B cell (primary cell): ENCODE measurements at regions not wholly inside any gene's neighbourhood (a gene's known extent, or its start where the extent isn't known, plus 50 kb on each side); places are given as distances from the start of the nearest gene placed in this dataset.

Experiments used
- ATAC-seq: fragments of 200-7000 bp; cut with Tn5 transposase; one replicate; pipeline ENCODE4 v1.10.0; 2021; ENCODE audit warnings: low read depth, mild to moderate bottlenecking, moderate number of reproducible peaks, moderate library complexity
- CTCF ChIA-PET: fragments of 350-600 bp; sonication (Branson Sonifier 250); formaldehyde crosslinking; loops from one replicate; lab custom pipeline; 2021; ENCODE audit warnings: antibody characterized with exemption, inconsistent platforms; lab: Charles Lee
- POLR2A ChIA-PET: fragments of 350-600 bp; sonication (Branson Sonifier 250); formaldehyde crosslinking; loops from one replicate; lab custom pipeline; 2021; ENCODE audit warnings: antibody characterized with exemption; lab: Charles Lee
- DNase-seq: peaks from one replicate; pipeline ENCODE4 v3.0.0; 2013
- H2AFZ ChIP-seq: 2 replicates; pipeline ENCODE4 v1.6.1; 2012; ENCODE audit warnings: mild to moderate bottlenecking, low read depth, low read length; ENCODE audit not compliant: insufficient read depth, poor library complexity, severe bottlenecking
- H3K27ac ChIP-seq, 2 donors: 1 replicate in 1 of 2; 2 replicates in 1 of 2; pipeline ENCODE4 v1.5.1; 2012 to 2013; ENCODE audit warnings: low read length in 2 of 2, mild to moderate bottlenecking in 2 of 2, moderate library complexity in 1 of 2
- H3K27me3 ChIP-seq, 4 experiments: fragments of 200-600 bp in 1 of 4; sonication (generic) in 1 of 4; replicated peaks in 1 of 4; 1 replicate in 2 of 4; 2 replicates in 2 of 4; pipeline versions ENCODE4 v1.6.1 to v1.7.0; 2013 to 2016; ENCODE audit warnings: low read length in 3 of 4, mild to moderate bottlenecking in 2 of 4, mixed read lengths in 1 of 4, moderate library complexity in 1 of 4; ENCODE audit not compliant: insufficient read depth in 4 of 4, control insufficient read depth in 3 of 4; ENCODE audit errors: control extremely low read depth in 1 of 4
- H3K36me3 ChIP-seq, 2 experiments: replicated peaks in 1 of 2; 1 replicate in 1 of 2; 2 replicates in 1 of 2; pipeline versions ENCODE4 v1.6.1 to v1.7.1; 2013; ENCODE audit warnings: low read length in 1 of 2; ENCODE audit not compliant: insufficient read depth in 2 of 2, control insufficient read depth in 1 of 2; ENCODE audit errors: control extremely low read depth in 1 of 2, extremely low read depth in 1 of 2
- H3K4me1 ChIP-seq, 2 donors: fragments of 200-600 bp in 1 of 2; sonication (generic) in 1 of 2; 1 replicate in 1 of 2; 2 replicates in 1 of 2; pipeline versions ENCODE4 v1.5.1 to v1.6.1; 2013 to 2017; ENCODE audit warnings: low read length in 2 of 2; ENCODE audit not compliant: control insufficient read depth in 2 of 2, insufficient read depth in 2 of 2
- H3K4me2 ChIP-seq: replicated peaks from 2 replicates; pipeline ENCODE3; 2012; ENCODE audit warnings: mild to moderate bottlenecking, low read depth, low read length; ENCODE audit not compliant: poor library complexity, severe bottlenecking
- H3K4me3 ChIP-seq, 5 experiments: fragments of 200-600 bp in 1 of 5; sonication (generic) in 1 of 5; 1 replicate in 3 of 5; 2 replicates in 2 of 5; pipeline versions ENCODE4 v1.5.1 to v1.7.0; 2011 to 2016; ENCODE audit warnings: low read length in 4 of 5, mild to moderate bottlenecking in 4 of 5, low read depth in 2 of 5, control low read depth in 1 of 5, moderate library complexity in 1 of 5; ENCODE audit not compliant: insufficient read depth in 1 of 5; ENCODE audit errors: control extremely low read depth in 1 of 5, extremely low read depth in 1 of 5
- H3K79me2 ChIP-seq: fragments of 200-600 bp; sonication (generic); one replicate; pipeline ENCODE4 v1.6.0; 2016; ENCODE audit warnings: low read length; ENCODE audit not compliant: control insufficient read depth, insufficient read depth
- H3K9ac ChIP-seq: fragments of 200-600 bp; sonication (generic); 2 replicates; pipeline ENCODE4 v1.6.1; 2017; ENCODE audit warnings: mild to moderate bottlenecking, low read length, moderate library complexity
- H3K9me3 ChIP-seq, 3 donors: one replicate each; pipeline versions ENCODE4 v1.6.1 to v1.7.1; 2013; ENCODE audit warnings: low read length in 2 of 3; ENCODE audit not compliant: control insufficient read depth in 2 of 3, insufficient read depth in 1 of 3; ENCODE audit errors: control extremely low read depth in 1 of 3
- H4K20me1 ChIP-seq: 2 replicates; pipeline ENCODE4 v1.6.0; 2012; ENCODE audit warnings: mild to moderate bottlenecking, low read length; ENCODE audit not compliant: insufficient read depth, control insufficient read depth, poor library complexity, severe bottlenecking
- H3K27ac Mint-ChIP-seq: one replicate; pipeline ENCODE4 v1.8.0; 2021; ENCODE audit warnings: mixed read lengths
- H3K27me3 Mint-ChIP-seq: one replicate; pipeline ENCODE4 v1.8.0; 2021; ENCODE audit warnings: mixed read lengths
- H3K4me1 Mint-ChIP-seq: one replicate; pipeline ENCODE4 v1.8.0; 2021; ENCODE audit warnings: mixed read lengths
- H3K4me3 Mint-ChIP-seq: one replicate; pipeline ENCODE4 v1.8.0; 2021; ENCODE audit warnings: mixed read lengths
- H3K9me3 Mint-ChIP-seq: one replicate; pipeline ENCODE4 v1.8.0; 2022; ENCODE audit warnings: mixed read lengths; ENCODE audit not compliant: insufficient read depth
- EZH2 ChIP-seq: IDR thresholded peaks from 2 replicates; pipeline ENCODE4 v1.6.1; 2012; ENCODE audit warnings: borderline replicate concordance, low read depth, mild to moderate bottlenecking, moderate library complexity, low read length; ENCODE audit not compliant: insufficient read depth, poor library complexity, severe bottlenecking
- WGBS: methylation state at CpG from one replicate; pipeline ENCODE4 v1.1.5; 2013; ENCODE audit warnings: missing lambda C conversion rate; ENCODE audit not compliant: insufficient coverage; 5-methylcytosine and 5-hydroxymethylcytosine counted together
- intact Hi-C: fragments of 100-400 bp; cut with micrococcal nuclease; formaldehyde crosslinking; loops from one replicate; pipeline ENCODE4 v1.10.0; 2022
- TF ChIP-seq, protein P1 (sequence below): fragments of 200-600 bp; IDR thresholded peaks from one replicate; pipeline ENCODE4 v1.8.0; 2022; ENCODE audit warnings: antibody characterized with exemption, mild to moderate bottlenecking

DNA sequence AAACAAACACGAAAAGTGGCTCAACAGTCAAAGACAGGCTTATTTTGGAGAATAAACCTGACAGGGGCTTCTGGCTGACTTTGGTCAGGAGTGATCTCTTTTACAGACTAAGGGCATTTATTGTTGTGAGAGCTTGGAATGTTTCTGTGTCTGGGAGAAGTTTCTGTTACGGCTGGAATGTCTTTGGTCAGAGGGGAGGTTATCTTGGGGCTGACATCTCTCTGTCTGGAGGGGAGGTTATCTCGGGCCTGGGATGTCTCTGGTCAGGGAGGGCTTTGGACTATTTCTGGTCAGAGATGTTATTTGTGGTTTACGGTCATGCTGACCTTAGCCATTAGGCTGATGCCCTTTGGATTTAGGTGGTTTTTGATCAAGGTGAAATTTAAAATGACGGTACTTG lies 345.5 kb upstream of the FSIP2 start:
- Histone ChIP-seq H2AFZ (no peak overlapping the region), H3K79me2 (no peaks in the 10 kb centered on the region), H3K4me1 (no peaks in the 10 kb centered on the region), H4K20me1 (no peaks in the 10 kb centered on the region), H3K27me3 (no peaks in the 10 kb centered on the region), H3K27ac (no peak overlapping the region), H3K36me3 (no peaks in the 10 kb centered on the region), H3K4me3 (no peak overlapping the region), H3K4me2 (no peak overlapping the region), H3K9ac (no peak overlapping the region), H3K9me3 (peaks cover 0 to 9% (median 2%) of the 10 kb centered on the region in 3 donors)
- DNase-seq (no peak), ATAC-seq (no peak)
- TF ChIP-seq, protein P1, sequence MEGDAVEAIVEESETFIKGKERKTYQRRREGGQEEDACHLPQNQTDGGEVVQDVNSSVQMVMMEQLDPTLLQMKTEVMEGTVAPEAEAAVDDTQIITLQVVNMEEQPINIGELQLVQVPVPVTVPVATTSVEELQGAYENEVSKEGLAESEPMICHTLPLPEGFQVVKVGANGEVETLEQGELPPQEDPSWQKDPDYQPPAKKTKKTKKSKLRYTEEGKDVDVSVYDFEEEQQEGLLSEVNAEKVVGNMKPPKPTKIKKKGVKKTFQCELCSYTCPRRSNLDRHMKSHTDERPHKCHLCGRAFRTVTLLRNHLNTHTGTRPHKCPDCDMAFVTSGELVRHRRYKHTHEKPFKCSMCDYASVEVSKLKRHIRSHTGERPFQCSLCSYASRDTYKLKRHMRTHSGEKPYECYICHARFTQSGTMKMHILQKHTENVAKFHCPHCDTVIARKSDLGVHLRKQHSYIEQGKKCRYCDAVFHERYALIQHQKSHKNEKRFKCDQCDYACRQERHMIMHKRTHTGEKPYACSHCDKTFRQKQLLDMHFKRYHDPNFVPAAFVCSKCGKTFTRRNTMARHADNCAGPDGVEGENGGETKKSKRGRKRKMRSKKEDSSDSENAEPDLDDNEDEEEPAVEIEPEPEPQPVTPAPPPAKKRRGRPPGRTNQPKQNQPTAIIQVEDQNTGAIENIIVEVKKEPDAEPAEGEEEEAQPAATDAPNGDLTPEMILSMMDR = no peak
- no peak for TF ChIP-seq EZH2
- Mint-ChIP-seq H3K27me3 (no peaks in the 10 kb centered on the region), H3K4me1 (no peaks in the 10 kb centered on the region), H3K9me3 (peaks cover 3% of the 10 kb centered on the region), H3K4me3 (no peak overlapping the region), H3K27ac (no peak overlapping the region)
- 90% methylated on average over 4 of the region's 5 CpGs for WGBS
- intact Hi-C loops = no loop called here
- CTCF ChIA-PET = no interaction called here
- POLR2A ChIA-PET = no interaction called here

DNA sequence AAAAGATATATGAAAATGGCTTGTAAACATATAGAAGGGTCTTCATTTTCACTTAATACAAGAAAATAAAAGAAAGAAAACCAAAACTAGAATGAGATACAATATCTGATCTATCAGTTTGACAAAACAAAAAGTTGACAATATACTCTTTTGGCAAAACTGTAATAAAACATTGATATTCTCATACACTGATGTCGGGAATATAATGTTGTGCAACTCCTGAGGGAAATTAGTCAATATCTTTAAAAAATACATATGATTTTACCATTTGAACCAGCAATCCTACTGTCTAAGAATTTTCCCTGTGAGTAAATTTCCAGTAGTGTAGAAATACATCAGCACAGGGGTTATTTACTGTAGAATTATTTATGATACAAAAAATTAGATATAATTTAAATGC lies 336.1 kb upstream of the FSIP2 start:
- Histone ChIP-seq H3K4me1 (no peaks in the 10 kb centered on the region), H3K27me3 (no peaks in the 10 kb centered on the region), H3K9me3 (no peaks in the 10 kb centered on the region), H3K4me3 (no peak overlapping the region), H3K27ac (no peak overlapping the region), H3K9ac (no peak overlapping the region), H3K36me3 (no peaks in the 10 kb centered on the region), H2AFZ (no peak overlapping the region), H3K4me2 (no peak overlapping the region), H3K79me2 (no peaks in the 10 kb centered on the region), H4K20me1 (no peaks in the 10 kb centered on the region)
- POLR2A ChIA-PET = no interaction called here
- Mint-ChIP-seq H3K4me3 (no peak overlapping the region), H3K4me1 (no peaks in the 10 kb centered on the region), H3K27me3 (no peaks in the 10 kb centered on the region), H3K9me3 (peaks cover 2% of the 10 kb centered on the region), H3K27ac (no peak overlapping the region)
- no CpG with 5 or more reads among the region's 1 CpG for WGBS
- TF ChIP-seq EZH2 = no peak
- TF ChIP-seq, protein P1 = no peak
- CTCF ChIA-PET = no interaction called here
- DNase-seq = no peak
- no peak for ATAC-seq
- intact Hi-C loops = no loop called here
